B cell (primary cell): ENCODE measurements at regions not wholly inside any gene's neighbourhood (a gene's known extent, or its start where the extent isn't known, plus 50 kb on each side); places are given as distances from the start of the nearest gene placed in this dataset.

Experiments used
- ATAC-seq: fragments of 200-7000 bp; cut with Tn5 transposase; one replicate; pipeline ENCODE4 v1.10.0; 2021; ENCODE audit warnings: low read depth, mild to moderate bottlenecking, moderate number of reproducible peaks, moderate library complexity
- CTCF ChIA-PET: fragments of 350-600 bp; sonication (Branson Sonifier 250); formaldehyde crosslinking; loops from one replicate; lab custom pipeline; 2021; ENCODE audit warnings: antibody characterized with exemption, inconsistent platforms; lab: Charles Lee
- POLR2A ChIA-PET: fragments of 350-600 bp; sonication (Branson Sonifier 250); formaldehyde crosslinking; loops from one replicate; lab custom pipeline; 2021; ENCODE audit warnings: antibody characterized with exemption; lab: Charles Lee
- DNase-seq: peaks from one replicate; pipeline ENCODE4 v3.0.0; 2013
- H2AFZ ChIP-seq: 2 replicates; pipeline ENCODE4 v1.6.1; 2012; ENCODE audit warnings: mild to moderate bottlenecking, low read depth, low read length; ENCODE audit not compliant: insufficient read depth, poor library complexity, severe bottlenecking
- H3K27ac ChIP-seq, 2 donors: 1 replicate in 1 of 2; 2 replicates in 1 of 2; pipeline ENCODE4 v1.5.1; 2012 to 2013; ENCODE audit warnings: low read length in 2 of 2, mild to moderate bottlenecking in 2 of 2, moderate library complexity in 1 of 2
- H3K27me3 ChIP-seq, 4 experiments: fragments of 200-600 bp in 1 of 4; sonication (generic) in 1 of 4; replicated peaks in 1 of 4; 1 replicate in 2 of 4; 2 replicates in 2 of 4; pipeline versions ENCODE4 v1.6.1 to v1.7.0; 2013 to 2016; ENCODE audit warnings: low read length in 3 of 4, mild to moderate bottlenecking in 2 of 4, mixed read lengths in 1 of 4, moderate library complexity in 1 of 4; ENCODE audit not compliant: insufficient read depth in 4 of 4, control insufficient read depth in 3 of 4; ENCODE audit errors: control extremely low read depth in 1 of 4
- H3K36me3 ChIP-seq, 2 experiments: replicated peaks in 1 of 2; 1 replicate in 1 of 2; 2 replicates in 1 of 2; pipeline versions ENCODE4 v1.6.1 to v1.7.1; 2013; ENCODE audit warnings: low read length in 1 of 2; ENCODE audit not compliant: insufficient read depth in 2 of 2, control insufficient read depth in 1 of 2; ENCODE audit errors: control extremely low read depth in 1 of 2, extremely low read depth in 1 of 2
- H3K4me1 ChIP-seq, 2 donors: fragments of 200-600 bp in 1 of 2; sonication (generic) in 1 of 2; 1 replicate in 1 of 2; 2 replicates in 1 of 2; pipeline versions ENCODE4 v1.5.1 to v1.6.1; 2013 to 2017; ENCODE audit warnings: low read length in 2 of 2; ENCODE audit not compliant: control insufficient read depth in 2 of 2, insufficient read depth in 2 of 2
- H3K4me2 ChIP-seq: replicated peaks from 2 replicates; pipeline ENCODE3; 2012; ENCODE audit warnings: mild to moderate bottlenecking, low read depth, low read length; ENCODE audit not compliant: poor library complexity, severe bottlenecking
- H3K4me3 ChIP-seq, 5 experiments: fragments of 200-600 bp in 1 of 5; sonication (generic) in 1 of 5; 1 replicate in 3 of 5; 2 replicates in 2 of 5; pipeline versions ENCODE4 v1.5.1 to v1.7.0; 2011 to 2016; ENCODE audit warnings: low read length in 4 of 5, mild to moderate bottlenecking in 4 of 5, low read depth in 2 of 5, control low read depth in 1 of 5, moderate library complexity in 1 of 5; ENCODE audit not compliant: insufficient read depth in 1 of 5; ENCODE audit errors: control extremely low read depth in 1 of 5, extremely low read depth in 1 of 5
- H3K79me2 ChIP-seq: fragments of 200-600 bp; sonication (generic); one replicate; pipeline ENCODE4 v1.6.0; 2016; ENCODE audit warnings: low read length; ENCODE audit not compliant: control insufficient read depth, insufficient read depth
- H3K9ac ChIP-seq: fragments of 200-600 bp; sonication (generic); 2 replicates; pipeline ENCODE4 v1.6.1; 2017; ENCODE audit warnings: mild to moderate bottlenecking, low read length, moderate library complexity
- H3K9me3 ChIP-seq, 3 donors: one replicate each; pipeline versions ENCODE4 v1.6.1 to v1.7.1; 2013; ENCODE audit warnings: low read length in 2 of 3; ENCODE audit not compliant: control insufficient read depth in 2 of 3, insufficient read depth in 1 of 3; ENCODE audit errors: control extremely low read depth in 1 of 3
- H4K20me1 ChIP-seq: 2 replicates; pipeline ENCODE4 v1.6.0; 2012; ENCODE audit warnings: mild to moderate bottlenecking, low read length; ENCODE audit not compliant: insufficient read depth, control insufficient read depth, poor library complexity, severe bottlenecking
- H3K27ac Mint-ChIP-seq: one replicate; pipeline ENCODE4 v1.8.0; 2021; ENCODE audit warnings: mixed read lengths
- H3K27me3 Mint-ChIP-seq: one replicate; pipeline ENCODE4 v1.8.0; 2021; ENCODE audit warnings: mixed read lengths
- H3K4me1 Mint-ChIP-seq: one replicate; pipeline ENCODE4 v1.8.0; 2021; ENCODE audit warnings: mixed read lengths
- H3K4me3 Mint-ChIP-seq: one replicate; pipeline ENCODE4 v1.8.0; 2021; ENCODE audit warnings: mixed read lengths
- H3K9me3 Mint-ChIP-seq: one replicate; pipeline ENCODE4 v1.8.0; 2022; ENCODE audit warnings: mixed read lengths; ENCODE audit not compliant: insufficient read depth
- CTCF ChIP-seq: fragments of 200-600 bp; IDR thresholded peaks from one replicate; pipeline ENCODE4 v1.8.0; 2022; ENCODE audit warnings: antibody characterized with exemption, mild to moderate bottlenecking
- EZH2 ChIP-seq: IDR thresholded peaks from 2 replicates; pipeline ENCODE4 v1.6.1; 2012; ENCODE audit warnings: borderline replicate concordance, low read depth, mild to moderate bottlenecking, moderate library complexity, low read length; ENCODE audit not compliant: insufficient read depth, poor library complexity, severe bottlenecking
- WGBS: methylation state at CpG from one replicate; pipeline ENCODE4 v1.1.5; 2013; ENCODE audit warnings: missing lambda C conversion rate; ENCODE audit not compliant: insufficient coverage; 5-methylcytosine and 5-hydroxymethylcytosine counted together
- intact Hi-C: fragments of 100-400 bp; cut with micrococcal nuclease; formaldehyde crosslinking; loops from one replicate; pipeline ENCODE4 v1.10.0; 2022

- Histone ChIP-seq H3K4me2 (no peak overlapping the region), H3K9me3 (peaks cover 0 to 3% (median 3%) of the 10 kb centered on the region in 3 donors), H3K27me3 (no peaks in the 10 kb centered on the region), H4K20me1 (no peaks in the 10 kb centered on the region), H3K4me3 (no peak overlapping the region), H3K79me2 (no peaks in the 10 kb centered on the region), H3K36me3 (no peaks in the 10 kb centered on the region), H3K27ac (no peak overlapping the region), H3K4me1 (no peaks in the 10 kb centered on the region), H2AFZ (no peak overlapping the region), H3K9ac (no peak overlapping the region)
- POLR2A ChIA-PET, result no interaction called here
- ATAC-seq, result no peak
- TF ChIP-seq EZH2 (no peak), CTCF (no peak)
- Mint-ChIP-seq H3K27me3 (no peaks in the 10 kb centered on the region), H3K27ac (no peak overlapping the region), H3K4me3 (no peak overlapping the region), H3K9me3 (no peaks in the 10 kb centered on the region), H3K4me1 (no peaks in the 10 kb centered on the region)
- no peak for DNase-seq
- intact Hi-C loops, result no loop called here
- WGBS, result no CpG with 5 or more reads among the region's 1 CpG
- CTCF ChIA-PET, result interaction anchor here (0.9 kb wide), 1 partner anchor 15 kb away, joined by 3 read pairs; no protein-coding TSS in a partner anchor
These were observed 302.2 kb downstream of the CGGBP1 start for GRCh38 chr3:87756616-87757015.

GRCh38 chr3:87755852-87756251, 303.0 kb downstream of the CGGBP1 start:
- intact Hi-C loops, result no loop called here
- CTCF ChIA-PET, result no interaction called here
- no peaks in the 10 kb centered on the region for H3K36me3 ChIP-seq
- no peaks in the 10 kb centered on the region for H4K20me1 ChIP-seq
- TF ChIP-seq EZH2 (no peak), CTCF (no peak)
- no peak for ATAC-seq
- no peak overlapping the region for H3K4me2 ChIP-seq
- no peak overlapping the region for H2AFZ ChIP-seq
- peaks cover 0 to 3% (median 3%) of the 10 kb centered on the region in 3 donors for H3K9me3 ChIP-seq
- no peaks in the 10 kb centered on the region for H3K4me1 ChIP-seq
- H3K4me3 ChIP-seq, result no peak overlapping the region
- no peaks in the 10 kb centered on the region for H3K27me3 ChIP-seq
- Mint-ChIP-seq H3K27ac (no peak overlapping the region), H3K4me1 (no peaks in the 10 kb centered on the region), H3K9me3 (no peaks in the 10 kb centered on the region), H3K4me3 (no peak overlapping the region), H3K27me3 (no peaks in the 10 kb centered on the region)
- H3K79me2 ChIP-seq, result no peaks in the 10 kb centered on the region
- no peak for DNase-seq
- POLR2A ChIA-PET, result no interaction called here
- H3K9ac ChIP-seq, result no peak overlapping the region
- no peak overlapping the region for H3K27ac ChIP-seq
